ENCODE measurements at regions not wholly inside any gene's neighbourhood (a gene's known extent, or its start where the extent isn't known, plus 50 kb on each side); places are given as distances from the start of the nearest gene placed in this dataset.

DNA sequence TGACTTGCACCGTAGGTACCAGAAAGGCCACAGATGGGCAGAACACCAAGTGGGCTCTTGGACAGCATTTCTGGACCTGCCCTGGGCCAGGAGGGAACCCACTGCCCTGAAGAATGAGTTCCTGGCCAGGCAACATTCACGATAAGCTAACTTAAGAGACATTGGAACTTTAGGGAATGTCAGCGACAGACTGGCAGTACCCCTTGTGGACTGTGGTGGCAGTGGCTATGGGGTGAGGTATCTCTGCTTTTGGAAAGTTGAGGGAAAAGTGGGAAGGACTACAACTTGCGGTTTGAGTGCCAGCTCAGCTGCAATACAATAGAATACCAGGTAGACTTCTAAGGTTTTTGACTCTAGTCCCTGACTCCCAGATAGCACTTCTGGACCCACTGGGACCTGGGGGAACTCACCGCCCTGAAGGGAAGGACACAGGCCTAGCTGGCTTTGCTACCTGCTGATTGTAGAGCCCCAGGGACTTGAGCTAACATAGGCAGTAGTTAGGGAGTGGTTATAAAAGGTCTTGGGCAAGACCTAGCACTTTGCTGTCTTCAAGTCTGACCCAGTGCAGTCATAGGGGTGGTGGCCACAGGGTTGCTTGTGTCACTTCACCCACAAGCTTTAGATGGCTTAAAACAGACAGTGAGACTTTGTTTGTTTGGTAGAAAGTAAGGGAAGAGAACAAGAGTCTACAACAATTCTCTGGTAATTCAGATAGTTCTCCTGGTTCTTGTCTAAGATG lies 617.6 kb downstream of the COL12A1 start:
- ChIA-PET CTCF (no interaction called here), POLR2A (no interaction called here)
- no peak overlapping the region for H3K27ac ChIP-seq (ENCODE audit: low read depth, low read length)
- no peak overlapping the region for H3K4me3 ChIP-seq (ENCODE audit: low read depth, low read length)
- no peaks in the 10 kb centered on the region for H3K9me3 ChIP-seq (ENCODE audit: control insufficient read depth, insufficient read depth, low read length)
- no peaks in the 10 kb centered on the region for H3K27me3 ChIP-seq (ENCODE audit: control insufficient read depth, insufficient read depth, low read length)
- DNase-seq (ENCODE audit: low read depth, low spot score): no peak
- TF ChIP-seq, protein P1, sequence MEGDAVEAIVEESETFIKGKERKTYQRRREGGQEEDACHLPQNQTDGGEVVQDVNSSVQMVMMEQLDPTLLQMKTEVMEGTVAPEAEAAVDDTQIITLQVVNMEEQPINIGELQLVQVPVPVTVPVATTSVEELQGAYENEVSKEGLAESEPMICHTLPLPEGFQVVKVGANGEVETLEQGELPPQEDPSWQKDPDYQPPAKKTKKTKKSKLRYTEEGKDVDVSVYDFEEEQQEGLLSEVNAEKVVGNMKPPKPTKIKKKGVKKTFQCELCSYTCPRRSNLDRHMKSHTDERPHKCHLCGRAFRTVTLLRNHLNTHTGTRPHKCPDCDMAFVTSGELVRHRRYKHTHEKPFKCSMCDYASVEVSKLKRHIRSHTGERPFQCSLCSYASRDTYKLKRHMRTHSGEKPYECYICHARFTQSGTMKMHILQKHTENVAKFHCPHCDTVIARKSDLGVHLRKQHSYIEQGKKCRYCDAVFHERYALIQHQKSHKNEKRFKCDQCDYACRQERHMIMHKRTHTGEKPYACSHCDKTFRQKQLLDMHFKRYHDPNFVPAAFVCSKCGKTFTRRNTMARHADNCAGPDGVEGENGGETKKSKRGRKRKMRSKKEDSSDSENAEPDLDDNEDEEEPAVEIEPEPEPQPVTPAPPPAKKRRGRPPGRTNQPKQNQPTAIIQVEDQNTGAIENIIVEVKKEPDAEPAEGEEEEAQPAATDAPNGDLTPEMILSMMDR (IDR thresholded peaks at IDR 0.05; ENCODE audit: low read depth, low read length): no peak

DNA sequence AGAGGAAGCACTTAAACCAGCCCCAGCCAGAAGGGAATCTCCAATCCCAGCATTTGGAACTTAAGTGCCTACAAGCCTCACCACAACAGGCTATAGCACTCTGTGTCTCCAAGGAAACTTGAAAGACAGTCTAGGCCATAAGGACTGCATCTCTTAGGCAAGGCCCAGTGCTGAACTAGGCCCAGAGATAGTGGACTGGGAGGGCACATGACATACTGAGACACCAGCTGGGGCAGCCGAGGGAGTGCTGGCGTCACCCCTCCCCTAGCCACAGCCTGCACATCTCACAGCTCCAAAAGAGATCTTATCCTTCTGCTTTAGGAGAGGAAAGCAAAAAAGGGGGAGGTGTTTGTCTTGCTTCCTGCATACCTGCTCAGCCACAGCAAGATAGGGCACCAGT lies 618.5 kb downstream of the COL12A1 start:
- no peaks in the 10 kb centered on the region for H3K27me3 ChIP-seq (ENCODE audit: control insufficient read depth, insufficient read depth, low read length)
- no peak for DNase-seq (ENCODE audit: low read depth, low spot score)
- H3K4me3 ChIP-seq (ENCODE audit: low read depth, low read length): no peak overlapping the region
- TF ChIP-seq, protein P1 (IDR thresholded peaks at IDR 0.05; ENCODE audit: low read depth, low read length): no peak
- no peak overlapping the region for H3K27ac ChIP-seq (ENCODE audit: low read depth, low read length)
- H3K9me3 ChIP-seq (ENCODE audit: control insufficient read depth, insufficient read depth, low read length): no peaks in the 10 kb centered on the region
- ChIA-PET POLR2A (no interaction called here), CTCF (no interaction called here)

DNA sequence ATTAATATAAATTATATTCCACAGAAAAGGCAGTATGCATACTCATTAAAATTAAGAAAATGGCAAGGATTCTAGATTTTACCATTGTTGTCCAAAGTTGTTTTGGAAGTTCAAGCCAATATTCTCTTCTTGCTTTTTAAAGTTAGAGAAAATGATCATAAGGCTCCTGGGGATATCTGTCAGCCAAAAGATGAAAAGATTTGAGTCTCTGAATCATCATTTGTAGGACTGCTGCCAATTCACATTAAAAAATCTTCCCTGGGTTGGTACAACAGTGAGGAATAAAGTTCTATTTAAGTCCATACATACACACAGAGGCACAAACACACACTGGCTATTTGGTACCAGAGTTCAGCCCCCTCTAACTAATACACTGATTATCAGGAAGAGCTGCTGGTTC lies 620.1 kb downstream of the COL12A1 start:
- POLR2A ChIA-PET: no interaction called here
- no peak for DNase-seq (ENCODE audit: low read depth, low spot score)
- no peaks in the 10 kb centered on the region for H3K27me3 ChIP-seq (ENCODE audit: control insufficient read depth, insufficient read depth, low read length)
- CTCF ChIA-PET: no interaction called here
- no peak overlapping the region for H3K4me3 ChIP-seq (ENCODE audit: low read depth, low read length)
- TF ChIP-seq, protein P1 (IDR thresholded peaks at IDR 0.05; ENCODE audit: low read depth, low read length): no peak
- H3K27ac ChIP-seq (ENCODE audit: low read depth, low read length): no peak overlapping the region
- H3K9me3 ChIP-seq (ENCODE audit: control insufficient read depth, insufficient read depth, low read length): no peaks in the 10 kb centered on the region

DNA sequence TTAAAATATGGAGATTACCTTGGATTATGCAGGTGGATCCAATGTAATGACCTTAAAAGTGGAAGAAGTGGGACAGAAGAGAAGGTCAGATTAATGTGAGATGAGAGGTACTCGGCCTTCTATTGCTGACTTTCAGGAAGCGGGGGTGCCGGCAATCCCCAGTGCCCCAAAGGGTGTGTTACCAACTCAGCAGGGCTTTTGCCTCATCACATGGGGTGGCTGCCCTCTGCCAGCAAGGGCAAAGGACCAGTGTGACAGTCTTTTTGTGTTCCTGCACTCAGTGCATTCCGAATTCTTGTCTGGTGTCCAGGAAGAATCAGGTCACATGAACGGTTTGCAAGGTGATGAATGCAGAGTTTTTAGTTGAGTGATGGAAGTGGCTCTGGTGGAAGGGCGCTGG lies 624.2 kb downstream of the COL12A1 start:
- Histone ChIP-seq H3K27me3 (ENCODE audit: control insufficient read depth, insufficient read depth, low read length) (no peaks in the 10 kb centered on the region), H3K9me3 (ENCODE audit: control insufficient read depth, insufficient read depth, low read length) (no peaks in the 10 kb centered on the region), H3K27ac (ENCODE audit: low read depth, low read length) (no peak overlapping the region), H3K4me3 (ENCODE audit: low read depth, low read length) (no peak overlapping the region)
- POLR2A ChIA-PET: no interaction called here
- TF ChIP-seq, protein P1 (IDR thresholded peaks at IDR 0.05; ENCODE audit: low read depth, low read length): no peak
- CTCF ChIA-PET: interaction anchor here (0.7 kb wide), 1 partner anchor 627 kb away, joined by 3 read pairs; no protein-coding TSS in a partner anchor
- no peak for DNase-seq (ENCODE audit: low read depth, low spot score)

DNA sequence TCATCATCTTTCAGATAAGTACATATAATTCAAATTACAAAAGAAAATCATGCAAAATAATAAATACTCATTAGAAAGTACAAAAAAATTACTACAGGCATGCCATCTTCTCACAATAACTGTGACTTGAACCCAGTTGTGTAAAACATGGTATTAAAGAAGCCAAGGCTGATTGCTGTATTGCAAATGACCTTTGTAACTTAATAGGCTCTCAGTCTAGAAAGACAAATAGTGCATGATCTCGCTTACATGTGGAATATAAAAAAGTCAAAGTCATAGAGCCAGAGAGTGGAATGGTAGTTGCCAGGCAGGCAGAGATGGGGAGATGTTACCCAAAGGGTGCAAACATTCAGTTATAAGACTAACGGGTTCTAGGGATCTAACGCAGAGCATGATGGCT lies 626.1 kb downstream of the COL12A1 start:
- TF ChIP-seq, protein P1 (IDR thresholded peaks at IDR 0.05; ENCODE audit: low read depth, low read length): no peak
- no peak overlapping the region for H3K27ac ChIP-seq (ENCODE audit: low read depth, low read length)
- CTCF ChIA-PET: no interaction called here
- no peak for DNase-seq (ENCODE audit: low read depth, low spot score)
- no peak overlapping the region for H3K4me3 ChIP-seq (ENCODE audit: low read depth, low read length)
- POLR2A ChIA-PET: no interaction called here
- no peaks in the 10 kb centered on the region for H3K9me3 ChIP-seq (ENCODE audit: control insufficient read depth, insufficient read depth, low read length)
- H3K27me3 ChIP-seq (ENCODE audit: control insufficient read depth, insufficient read depth, low read length): no peaks in the 10 kb centered on the region

All from AG04450 (cell line).